GM12878 (cell line): ENCODE measurements at regions not wholly inside any gene's neighbourhood (a gene's known extent, or its start where the extent isn't known, plus 50 kb on each side); places are given as distances from the start of the nearest gene placed in this dataset.
A peak's percentile ranks its signal among the peaks of the same experiment; 100 is the strongest.

Experiments used
- ATAC-seq: fragments of 200-7000 bp; cut with Tn5 transposase; 3 replicates; pipeline ENCODE4 v1.9.1; 2020; ENCODE audit warnings: mild to moderate bottlenecking, moderate library complexity
- BruUV-seq: library from RNA; stranded (reverse); fragments of 400-500 nt; replicated peaks from 2 replicates; lab custom pipeline; 2021; lab: Mats Ljungman, UMichigan
- CTCF ChIA-PET: fragments of 300-600 bp; sonication (Branson Sonifier 250); formaldehyde crosslinking; extraction: SDS; loops from one replicate; lab custom pipeline; 2021; ENCODE audit warnings: inconsistent platforms; lab: Yijun Ruan, JAX
- POLR2A ChIA-PET: fragments of 350-600 bp; formaldehyde crosslinking; extraction: SDS; loops from one replicate; lab custom pipeline; 2021; ENCODE audit warnings: inconsistent platforms; lab: Charles Lee
- RAD21 ChIA-PET: fragments of 300-600 bp; sonication (Branson Sonifier 250); formaldehyde crosslinking; loops from one replicate; lab custom pipeline; 2023; ENCODE audit warnings: antibody characterized with exemption; ENCODE audit not compliant: unreplicated experiment; lab: Charles Lee
- SMC1A ChIA-PET: fragments of 300-600 bp; sonication (Branson Sonifier 250); formaldehyde crosslinking; loops from one replicate; lab custom pipeline; 2023; ENCODE audit not compliant: unreplicated experiment, uncharacterized antibody; lab: Charles Lee
- DNase-seq: peaks from one replicate; pipeline ENCODE4 v3.0.0-alpha.2; 2011; ENCODE audit warnings: low read depth, low spot score
- FAIRE-seq: peaks from 3 replicates; lab custom pipeline; 2011; peaks lifted over from hg19 to GRCh38; lab: Jason Lieb, UNC
- H2AFZ ChIP-seq: 2 replicates; pipeline ENCODE4 v1.6.0; 2011; ENCODE audit warnings: low read depth, low read length, control low read depth; ENCODE audit not compliant: control insufficient read depth
- H3K27ac ChIP-seq: 2 replicates; pipeline ENCODE4 v1.5.1; 2011; ENCODE audit warnings: control low read depth; ENCODE audit not compliant: control insufficient read depth, insufficient read depth
- H3K27me3 ChIP-seq, 2 experiments: replicated peaks in 1 of 2; 2 replicates each; pipeline versions ENCODE4 v1.6.0 to v1.6.1; 2011; ENCODE audit warnings: low read length in 1 of 2; ENCODE audit not compliant: control insufficient read depth in 2 of 2, insufficient read depth in 2 of 2
- H3K36me3 ChIP-seq, 2 experiments: 2 replicates each; pipeline ENCODE4 v1.5.1; 2011; ENCODE audit warnings: low read length in 1 of 2; ENCODE audit not compliant: control insufficient read depth in 2 of 2, insufficient read depth in 2 of 2
- H3K4me1 ChIP-seq: 2 replicates; pipeline ENCODE4 v1.6.1; 2011; ENCODE audit warnings: mild to moderate bottlenecking, low read length, moderate library complexity, mixed read lengths; ENCODE audit not compliant: control insufficient read depth, insufficient read depth
- H3K4me2 ChIP-seq: 2 replicates; pipeline ENCODE4 v1.6.0; 2011; ENCODE audit warnings: control low read depth; ENCODE audit not compliant: control insufficient read depth, insufficient read depth
- H3K4me3 ChIP-seq: fragments of 200-600 bp; sonication (generic); 2 replicates; pipeline ENCODE4 v1.5.1; 2016
- H3K79me2 ChIP-seq: 2 replicates; pipeline ENCODE4 v1.6.0; 2011; ENCODE audit warnings: low read length; ENCODE audit not compliant: control insufficient read depth, insufficient read depth
- H3K9ac ChIP-seq: 2 replicates; pipeline ENCODE4 v1.8.0; 2011; ENCODE audit warnings: low read length, control low read depth, mixed read lengths; ENCODE audit not compliant: control insufficient read depth, insufficient read depth
- H3K9me3 ChIP-seq: replicated peaks from 3 replicates; pipeline ENCODE4 v1.5.1; 2011; ENCODE audit warnings: mild to moderate bottlenecking, low read length; ENCODE audit not compliant: control insufficient read depth, insufficient read depth
- H4K20me1 ChIP-seq: 2 replicates; pipeline ENCODE4 v1.6.0; 2011; ENCODE audit not compliant: control insufficient read depth, insufficient read depth
- CHD1 ChIP-seq: IDR thresholded peaks from 2 replicates; pipeline ENCODE4 v1.6.1; 2012; ENCODE audit warnings: low read depth, low read length, improper control_type of control experiment
- HDAC2 ChIP-seq: fragments of 200-600 bp; sonication (generic); IDR thresholded peaks from 2 replicates; pipeline ENCODE4 v1.6.1; 2017
- NFXL1 ChIP-seq: fragments of 450-650 bp; IDR thresholded peaks from 2 replicates; pipeline ENCODE4 v1.6.1; 2017; ENCODE audit warnings: antibody characterized with exemption, mild to moderate bottlenecking, borderline replicate concordance
- NFYB ChIP-seq: IDR thresholded peaks from 2 replicates; pipeline ENCODE4 v1.6.1; 2011; ENCODE audit warnings: low read depth, mild to moderate bottlenecking, low read length, improper control_type of control experiment, moderate library complexity; ENCODE audit not compliant: insufficient read depth
- PML ChIP-seq: IDR thresholded peaks from 2 replicates; pipeline ENCODE4 v1.6.1; 2012; ENCODE audit warnings: low read length, inconsistent platforms
- POLR2AphosphoS2 ChIP-seq: IDR thresholded peaks from 2 replicates; pipeline ENCODE4 v1.6.1; 2011; ENCODE audit warnings: low read depth, mild to moderate bottlenecking, low read length, improper control_type of control experiment, moderate library complexity
- POLR2AphosphoS5 ChIP-seq: IDR thresholded peaks from 2 replicates; pipeline ENCODE4 v1.6.1; 2011; ENCODE audit warnings: mild to moderate bottlenecking, low read length, inconsistent platforms
- POU2F2 ChIP-seq: IDR thresholded peaks from 3 replicates; pipeline ENCODE4 v1.6.1; 2011; ENCODE audit warnings: low read depth, mild to moderate bottlenecking, low read length, borderline replicate concordance
- RAD21 ChIP-seq: IDR thresholded peaks from 2 replicates; pipeline ENCODE4 v1.6.1; 2011; ENCODE audit warnings: mild to moderate bottlenecking, low read depth, low read length, moderate library complexity; ENCODE audit not compliant: insufficient read depth
- RUNX3 ChIP-seq: IDR thresholded peaks from 2 replicates; pipeline ENCODE4 v1.6.1; 2012; ENCODE audit warnings: low read length, inconsistent platforms
- SMC3 ChIP-seq: IDR thresholded peaks from 2 replicates; pipeline ENCODE4 v1.6.1; 2011; ENCODE audit warnings: low read length, improper control_type of control experiment, borderline replicate concordance
- SPI1 ChIP-seq: IDR thresholded peaks from 2 replicates; pipeline ENCODE4 v1.6.1; 2011; ENCODE audit warnings: low read depth, mild to moderate bottlenecking, low read length, moderate library complexity, borderline replicate concordance; ENCODE audit not compliant: insufficient read depth
- YY1 ChIP-seq: IDR thresholded peaks from 2 replicates; pipeline ENCODE4 v1.6.1; 2011; ENCODE audit warnings: low read depth, mild to moderate bottlenecking, low read length
- whole genome bisulfite sequencing: methylation state at CpG from one replicate; pipeline ENCODE4 v1.1.6; 2016; ENCODE audit warnings: low lambda C conversion rate; ENCODE audit not compliant: insufficient replicate concordance, insufficient coverage; ENCODE audit errors: missing lambda C conversion rate; 5-methylcytosine and 5-hydroxymethylcytosine counted together
- in situ Hi-C: fragments of 300-500 bp; cut with MboI; formaldehyde crosslinking; loops from 9 replicates; pipeline ENCODE4 v1.14.3; 2018; ENCODE audit warnings: mixed read lengths
- intact Hi-C: fragments of 100-400 bp; cut with micrococcal nuclease; formaldehyde crosslinking; loops from one replicate; pipeline ENCODE4 v1.14.2; 2022; ENCODE audit not compliant: unreplicated experiment
- TF ChIP-seq, protein P1 (sequence below): fragments of 450-650 bp; formaldehyde crosslinking; IDR thresholded peaks from 2 replicates; pipeline ENCODE4 v1.5.0; 2022; ENCODE audit warnings: mild to moderate bottlenecking, missing genetic modification characterization
- TF ChIP-seq, protein P2 (sequence below): fragments of 450-650 bp; IDR thresholded peaks from 2 replicates; pipeline ENCODE4 v1.6.1; 2017; ENCODE audit warnings: mild to moderate bottlenecking, moderate library complexity
- TF ChIP-seq, protein P3 (sequence below): fragments of 450-650 bp; IDR thresholded peaks from 2 replicates; pipeline ENCODE4 v1.6.1; 2016; ENCODE audit warnings: mild to moderate bottlenecking

GRCh38 chr6:145213614-145214013 is 521.7 kb downstream of the EPM2A start (continued):
- TF ChIP-seq, protein P1, sequence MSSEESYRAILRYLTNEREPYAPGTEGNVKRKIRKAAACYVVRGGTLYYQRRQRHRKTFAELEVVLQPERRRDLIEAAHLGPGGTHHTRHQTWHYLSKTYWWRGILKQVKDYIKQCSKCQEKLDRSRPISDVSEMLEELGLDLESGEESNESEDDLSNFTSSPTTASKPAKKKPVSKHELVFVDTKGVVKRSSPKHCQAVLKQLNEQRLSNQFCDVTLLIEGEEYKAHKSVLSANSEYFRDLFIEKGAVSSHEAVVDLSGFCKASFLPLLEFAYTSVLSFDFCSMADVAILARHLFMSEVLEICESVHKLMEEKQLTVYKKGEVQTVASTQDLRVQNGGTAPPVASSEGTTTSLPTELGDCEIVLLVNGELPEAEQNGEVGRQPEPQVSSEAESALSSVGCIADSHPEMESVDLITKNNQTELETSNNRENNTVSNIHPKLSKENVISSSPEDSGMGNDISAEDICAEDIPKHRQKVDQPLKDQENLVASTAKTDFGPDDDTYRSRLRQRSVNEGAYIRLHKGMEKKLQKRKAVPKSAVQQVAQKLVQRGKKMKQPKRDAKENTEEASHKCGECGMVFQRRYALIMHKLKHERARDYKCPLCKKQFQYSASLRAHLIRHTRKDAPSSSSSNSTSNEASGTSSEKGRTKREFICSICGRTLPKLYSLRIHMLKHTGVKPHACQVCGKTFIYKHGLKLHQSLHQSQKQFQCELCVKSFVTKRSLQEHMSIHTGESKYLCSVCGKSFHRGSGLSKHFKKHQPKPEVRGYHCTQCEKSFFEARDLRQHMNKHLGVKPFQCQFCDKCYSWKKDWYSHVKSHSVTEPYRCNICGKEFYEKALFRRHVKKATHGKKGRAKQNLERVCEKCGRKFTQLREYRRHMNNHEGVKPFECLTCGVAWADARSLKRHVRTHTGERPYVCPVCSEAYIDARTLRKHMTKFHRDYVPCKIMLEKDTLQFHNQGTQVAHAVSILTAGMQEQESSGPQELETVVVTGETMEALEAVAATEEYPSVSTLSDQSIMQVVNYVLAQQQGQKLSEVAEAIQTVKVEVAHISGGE (CRISPR knock-in tag), result no peak
- no peak for TF ChIP-seq PML
- TF ChIP-seq POU2F2, result no peak

GRCh38 chr6:145214570-145214969 is 520.8 kb downstream of the EPM2A start:
- ChIA-PET CTCF (no interaction called here), SMC1A (no interaction called here), RAD21 (no interaction called here), POLR2A (no interaction called here)
- in situ Hi-C loops (loop anchor here (5.0 kb wide), 1 partner anchor 627 kb away; no protein-coding TSS in a partner anchor), intact Hi-C loops (loop anchor here (2.0 to 5.0 kb wide), 3 partner anchors 138 to 632 kb away; no protein-coding TSS in a partner anchor)
- peaks cover 15% of the 10 kb centered on the region for H3K4me1 ChIP-seq
- no peaks in the 10 kb centered on the region for H4K20me1 ChIP-seq
- no peaks in the 10 kb centered on the region for H3K36me3 ChIP-seq
- BruUV-seq, result no TSS peak
- peak; percentile 55 for ATAC-seq
- no peak for DNase-seq
- H3K79me2 ChIP-seq, result no peaks in the 10 kb centered on the region
- no peaks in the 10 kb centered on the region for H3K27me3 ChIP-seq
- no peaks in the 10 kb centered on the region for H3K9me3 ChIP-seq
- FAIRE-seq, result no peak
- H3K4me2 ChIP-seq, result peak overlapping the region; percentile 5; the same call in 1 of the 2 replicates
- WGBS, result 0% methylated on average over 2 of the region's 2 CpGs
- no peak overlapping the region; the same call in 1 of the 2 replicates for H2AFZ ChIP-seq
- no peak overlapping the region for H3K4me3 ChIP-seq
- no peak overlapping the region for H3K9ac ChIP-seq
- no peak overlapping the region for H3K27ac ChIP-seq
- TF ChIP-seq CHD1, result no peak
- TF ChIP-seq RAD21, result peak; percentile 72
- TF ChIP-seq POLR2AphosphoS5, result no peak
- TF ChIP-seq, protein P2, sequence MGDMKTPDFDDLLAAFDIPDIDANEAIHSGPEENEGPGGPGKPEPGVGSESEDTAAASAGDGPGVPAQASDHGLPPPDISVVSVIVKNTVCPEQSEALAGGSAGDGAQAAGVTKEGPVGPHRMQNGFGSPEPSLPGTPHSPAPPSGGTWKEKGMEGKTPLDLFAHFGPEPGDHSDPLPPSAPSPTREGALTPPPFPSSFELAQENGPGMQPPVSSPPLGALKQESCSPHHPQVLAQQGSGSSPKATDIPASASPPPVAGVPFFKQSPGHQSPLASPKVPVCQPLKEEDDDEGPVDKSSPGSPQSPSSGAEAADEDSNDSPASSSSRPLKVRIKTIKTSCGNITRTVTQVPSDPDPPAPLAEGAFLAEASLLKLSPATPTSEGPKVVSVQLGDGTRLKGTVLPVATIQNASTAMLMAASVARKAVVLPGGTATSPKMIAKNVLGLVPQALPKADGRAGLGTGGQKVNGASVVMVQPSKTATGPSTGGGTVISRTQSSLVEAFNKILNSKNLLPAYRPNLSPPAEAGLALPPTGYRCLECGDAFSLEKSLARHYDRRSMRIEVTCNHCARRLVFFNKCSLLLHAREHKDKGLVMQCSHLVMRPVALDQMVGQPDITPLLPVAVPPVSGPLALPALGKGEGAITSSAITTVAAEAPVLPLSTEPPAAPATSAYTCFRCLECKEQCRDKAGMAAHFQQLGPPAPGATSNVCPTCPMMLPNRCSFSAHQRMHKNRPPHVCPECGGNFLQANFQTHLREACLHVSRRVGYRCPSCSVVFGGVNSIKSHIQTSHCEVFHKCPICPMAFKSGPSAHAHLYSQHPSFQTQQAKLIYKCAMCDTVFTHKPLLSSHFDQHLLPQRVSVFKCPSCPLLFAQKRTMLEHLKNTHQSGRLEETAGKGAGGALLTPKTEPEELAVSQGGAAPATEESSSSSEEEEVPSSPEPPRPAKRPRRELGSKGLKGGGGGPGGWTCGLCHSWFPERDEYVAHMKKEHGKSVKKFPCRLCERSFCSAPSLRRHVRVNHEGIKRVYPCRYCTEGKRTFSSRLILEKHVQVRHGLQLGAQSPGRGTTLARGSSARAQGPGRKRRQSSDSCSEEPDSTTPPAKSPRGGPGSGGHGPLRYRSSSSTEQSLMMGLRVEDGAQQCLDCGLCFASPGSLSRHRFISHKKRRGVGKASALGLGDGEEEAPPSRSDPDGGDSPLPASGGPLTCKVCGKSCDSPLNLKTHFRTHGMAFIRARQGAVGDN, result no peak
- TF ChIP-seq SPI1, result no peak
- TF ChIP-seq, protein P3, sequence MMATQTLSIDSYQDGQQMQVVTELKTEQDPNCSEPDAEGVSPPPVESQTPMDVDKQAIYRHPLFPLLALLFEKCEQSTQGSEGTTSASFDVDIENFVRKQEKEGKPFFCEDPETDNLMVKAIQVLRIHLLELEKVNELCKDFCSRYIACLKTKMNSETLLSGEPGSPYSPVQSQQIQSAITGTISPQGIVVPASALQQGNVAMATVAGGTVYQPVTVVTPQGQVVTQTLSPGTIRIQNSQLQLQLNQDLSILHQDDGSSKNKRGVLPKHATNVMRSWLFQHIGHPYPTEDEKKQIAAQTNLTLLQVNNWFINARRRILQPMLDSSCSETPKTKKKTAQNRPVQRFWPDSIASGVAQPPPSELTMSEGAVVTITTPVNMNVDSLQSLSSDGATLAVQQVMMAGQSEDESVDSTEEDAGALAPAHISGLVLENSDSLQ, result no peak
- TF ChIP-seq NFXL1, result no peak
- TF ChIP-seq POLR2AphosphoS2, result no peak
- TF ChIP-seq YY1, result no peak
- TF ChIP-seq RUNX3, result no peak
- peak; percentile 56; the same call in 1 of the 2 replicates for TF ChIP-seq SMC3
- TF ChIP-seq NFYB, result no peak
- TF ChIP-seq HDAC2, result no peak
